ENCODE measurements at regions not wholly inside any gene's neighbourhood (a gene's known extent, or its start where the extent isn't known, plus 50 kb on each side); places are given as distances from the start of the nearest gene placed in this dataset.

- no peak overlapping the region for H3K4me3 ChIP-seq (ENCODE audit: low read depth, low read length)
- H3K9ac ChIP-seq (ENCODE audit: low read depth, low read length): no peak overlapping the region
- H3K36me3 ChIP-seq (ENCODE audit: control insufficient read depth, insufficient read depth, low read length): no peaks in the 10 kb centered on the region
- no peaks in the 10 kb centered on the region for H3K4me1 ChIP-seq (ENCODE audit: control insufficient read depth, insufficient read depth, low read length)
- no peaks in the 10 kb centered on the region for H3K9me3 ChIP-seq (ENCODE audit: control insufficient read depth, insufficient read depth, low read length)
- H3K27me3 ChIP-seq (ENCODE audit: control insufficient read depth, insufficient read depth, low read length): no peaks in the 10 kb centered on the region
Observed at GRCh38 chrX:39288592-39288991, 487.3 kb downstream of the MID1IP1 start.

- no peak overlapping the region for H3K4me3 ChIP-seq (ENCODE audit: low read depth, low read length)
- no peaks in the 10 kb centered on the region for H3K4me1 ChIP-seq (ENCODE audit: control insufficient read depth, insufficient read depth, low read length)
- no peaks in the 10 kb centered on the region for H3K27me3 ChIP-seq (ENCODE audit: control insufficient read depth, insufficient read depth, low read length)
- no peaks in the 10 kb centered on the region for H3K36me3 ChIP-seq (ENCODE audit: control insufficient read depth, insufficient read depth, low read length)
- H3K9me3 ChIP-seq (ENCODE audit: control insufficient read depth, insufficient read depth, low read length): no peaks in the 10 kb centered on the region
- H3K9ac ChIP-seq (ENCODE audit: low read depth, low read length): no peak overlapping the region
Observed at GRCh38 chrX:39289827-39290226, 488.6 kb downstream of the MID1IP1 start.

- Histone ChIP-seq H3K9me3 (ENCODE audit: control insufficient read depth, insufficient read depth, low read length) (no peaks in the 10 kb centered on the region), H3K4me1 (ENCODE audit: control insufficient read depth, insufficient read depth, low read length) (no peaks in the 10 kb centered on the region)
Observed at GRCh38 chrX:39293203-39293602, 491.9 kb downstream of the MID1IP1 start.

GRCh38 chrX:39296472-39296871 lies 495.2 kb downstream of the MID1IP1 start:
- Histone ChIP-seq H3K4me3 (ENCODE audit: low read depth, low read length) (no peak overlapping the region), H3K9ac (ENCODE audit: low read depth, low read length) (no peak overlapping the region), H3K9me3 (ENCODE audit: control insufficient read depth, insufficient read depth, low read length) (peaks cover 3% of the 10 kb centered on the region), H3K27me3 (ENCODE audit: control insufficient read depth, insufficient read depth, low read length) (no peaks in the 10 kb centered on the region), H3K36me3 (ENCODE audit: control insufficient read depth, insufficient read depth, low read length) (no peaks in the 10 kb centered on the region), H3K4me1 (ENCODE audit: control insufficient read depth, insufficient read depth, low read length) (no peaks in the 10 kb centered on the region)

More at GRCh38 chrX:39293203-39293602, 491.9 kb downstream of the MID1IP1 start:
- Histone ChIP-seq H3K36me3 (ENCODE audit: control insufficient read depth, insufficient read depth, low read length) (no peaks in the 10 kb centered on the region), H3K4me3 (ENCODE audit: low read depth, low read length) (no peak overlapping the region), H3K27me3 (ENCODE audit: control insufficient read depth, insufficient read depth, low read length) (no peaks in the 10 kb centered on the region), H3K9ac (ENCODE audit: low read depth, low read length) (no peak overlapping the region)

- Histone ChIP-seq H3K27me3 (ENCODE audit: control insufficient read depth, insufficient read depth, low read length) (no peaks in the 10 kb centered on the region), H3K4me3 (ENCODE audit: low read depth, low read length) (no peak overlapping the region), H3K9me3 (ENCODE audit: control insufficient read depth, insufficient read depth, low read length) (peaks cover 10% of the 10 kb centered on the region), H3K36me3 (ENCODE audit: control insufficient read depth, insufficient read depth, low read length) (no peaks in the 10 kb centered on the region), H3K9ac (ENCODE audit: low read depth, low read length) (no peak overlapping the region), H3K4me1 (ENCODE audit: control insufficient read depth, insufficient read depth, low read length) (no peaks in the 10 kb centered on the region)
Observed at GRCh38 chrX:39298821-39299220, 497.6 kb downstream of the MID1IP1 start.

- H3K4me1 ChIP-seq (ENCODE audit: control insufficient read depth, insufficient read depth, low read length): no peaks in the 10 kb centered on the region
- no peak overlapping the region for H3K9ac ChIP-seq (ENCODE audit: low read depth, low read length)
- H3K4me3 ChIP-seq (ENCODE audit: low read depth, low read length): no peak overlapping the region
- H3K27me3 ChIP-seq (ENCODE audit: control insufficient read depth, insufficient read depth, low read length): no peaks in the 10 kb centered on the region
- peaks cover 10% of the 10 kb centered on the region for H3K9me3 ChIP-seq (ENCODE audit: control insufficient read depth, insufficient read depth, low read length)
- H3K36me3 ChIP-seq (ENCODE audit: control insufficient read depth, insufficient read depth, low read length): no peaks in the 10 kb centered on the region
Observed at GRCh38 chrX:39299615-39300014, 498.4 kb downstream of the MID1IP1 start.

- Histone ChIP-seq H3K36me3 (ENCODE audit: control insufficient read depth, insufficient read depth, low read length) (no peaks in the 10 kb centered on the region), H3K9ac (ENCODE audit: low read depth, low read length) (no peak overlapping the region), H3K4me3 (ENCODE audit: low read depth, low read length) (no peak overlapping the region), H3K9me3 (ENCODE audit: control insufficient read depth, insufficient read depth, low read length) (peaks cover 10% of the 10 kb centered on the region), H3K4me1 (ENCODE audit: control insufficient read depth, insufficient read depth, low read length) (no peaks in the 10 kb centered on the region), H3K27me3 (ENCODE audit: control insufficient read depth, insufficient read depth, low read length) (no peaks in the 10 kb centered on the region)
Observed at GRCh38 chrX:39301036-39301435, 499.8 kb downstream of the MID1IP1 start.

GRCh38 chrX:39302838-39303237 lies 501.6 kb downstream of the MID1IP1 start:
- Histone ChIP-seq H3K36me3 (ENCODE audit: control insufficient read depth, insufficient read depth, low read length) (no peaks in the 10 kb centered on the region), H3K4me3 (ENCODE audit: low read depth, low read length) (no peak overlapping the region), H3K4me1 (ENCODE audit: control insufficient read depth, insufficient read depth, low read length) (no peaks in the 10 kb centered on the region), H3K27me3 (ENCODE audit: control insufficient read depth, insufficient read depth, low read length) (no peaks in the 10 kb centered on the region), H3K9me3 (ENCODE audit: control insufficient read depth, insufficient read depth, low read length) (peaks cover 10% of the 10 kb centered on the region), H3K9ac (ENCODE audit: low read depth, low read length) (no peak overlapping the region)

GRCh38 chrX:39304746-39305145 lies 503.5 kb downstream of the MID1IP1 start:
- Histone ChIP-seq H3K4me3 (ENCODE audit: low read depth, low read length) (no peak overlapping the region), H3K36me3 (ENCODE audit: control insufficient read depth, insufficient read depth, low read length) (no peaks in the 10 kb centered on the region), H3K27me3 (ENCODE audit: control insufficient read depth, insufficient read depth, low read length) (no peaks in the 10 kb centered on the region), H3K4me1 (ENCODE audit: control insufficient read depth, insufficient read depth, low read length) (no peaks in the 10 kb centered on the region), H3K9me3 (ENCODE audit: control insufficient read depth, insufficient read depth, low read length) (peaks cover 10% of the 10 kb centered on the region), H3K9ac (ENCODE audit: low read depth, low read length) (no peak overlapping the region)

- peaks cover 7% of the 10 kb centered on the region for H3K9me3 ChIP-seq (ENCODE audit: control insufficient read depth, insufficient read depth, low read length)
- H3K4me1 ChIP-seq (ENCODE audit: control insufficient read depth, insufficient read depth, low read length): no peaks in the 10 kb centered on the region
- no peak overlapping the region for H3K4me3 ChIP-seq (ENCODE audit: low read depth, low read length)
- H3K36me3 ChIP-seq (ENCODE audit: control insufficient read depth, insufficient read depth, low read length): no peaks in the 10 kb centered on the region
- H3K9ac ChIP-seq (ENCODE audit: low read depth, low read length): no peak overlapping the region
- no peaks in the 10 kb centered on the region for H3K27me3 ChIP-seq (ENCODE audit: control insufficient read depth, insufficient read depth, low read length)
Observed at GRCh38 chrX:39307488-39307887, 506.2 kb downstream of the MID1IP1 start.

- Histone ChIP-seq H3K4me3 (ENCODE audit: low read depth, low read length) (no peak overlapping the region), H3K36me3 (ENCODE audit: control insufficient read depth, insufficient read depth, low read length) (no peaks in the 10 kb centered on the region), H3K27me3 (ENCODE audit: control insufficient read depth, insufficient read depth, low read length) (no peaks in the 10 kb centered on the region), H3K9me3 (ENCODE audit: control insufficient read depth, insufficient read depth, low read length) (peaks cover 4% of the 10 kb centered on the region), H3K4me1 (ENCODE audit: control insufficient read depth, insufficient read depth, low read length) (no peaks in the 10 kb centered on the region), H3K9ac (ENCODE audit: low read depth, low read length) (no peak overlapping the region)
Observed at GRCh38 chrX:39308126-39308525, 506.9 kb downstream of the MID1IP1 start.

- no peaks in the 10 kb centered on the region for H3K27me3 ChIP-seq (ENCODE audit: control insufficient read depth, insufficient read depth, low read length)
- no peaks in the 10 kb centered on the region for H3K4me1 ChIP-seq (ENCODE audit: control insufficient read depth, insufficient read depth, low read length)
- H3K9me3 ChIP-seq (ENCODE audit: control insufficient read depth, insufficient read depth, low read length): no peaks in the 10 kb centered on the region
- no peaks in the 10 kb centered on the region for H3K36me3 ChIP-seq (ENCODE audit: control insufficient read depth, insufficient read depth, low read length)
- H3K9ac ChIP-seq (ENCODE audit: low read depth, low read length): no peak overlapping the region
- H3K4me3 ChIP-seq (ENCODE audit: low read depth, low read length): no peak overlapping the region
Observed at GRCh38 chrX:39309018-39309635, 507.9 kb downstream of the MID1IP1 start.
